Neuronal stem cell (in vitro differentiated cells): ENCODE measurements at regions not wholly inside any gene's neighbourhood (a gene's known extent, or its start where the extent isn't known, plus 50 kb on each side); places are given as distances from the start of the nearest gene placed in this dataset.

Experiments used
- DNase-seq: peaks from one replicate; pipeline ENCODE4 v3.0.0-alpha.2; 2013; ENCODE audit warnings: low spot score
- H2AFZ ChIP-seq: one replicate; pipeline ENCODE4 v1.6.1; 2013; ENCODE audit warnings: mild to moderate bottlenecking, low read length, inconsistent platforms
- H2AK5ac ChIP-seq: 2 replicates; pipeline ENCODE4 v1.6.1; 2013; ENCODE audit warnings: low read depth, mild to moderate bottlenecking, inconsistent platforms, low read length, moderate library complexity, mixed read lengths
- H2BK120ac ChIP-seq: 2 replicates; pipeline ENCODE4 v1.6.1; 2013; ENCODE audit warnings: low read depth, mild to moderate bottlenecking, inconsistent platforms, low read length, moderate library complexity, mixed read lengths
- H2BK12ac ChIP-seq: one replicate; pipeline ENCODE4 v1.6.1; 2013; ENCODE audit warnings: low read length, inconsistent platforms
- H2BK15ac ChIP-seq: 2 replicates; pipeline ENCODE4 v1.6.1; 2013; ENCODE audit warnings: mild to moderate bottlenecking, low read length, inconsistent platforms, mixed read lengths
- H2BK5ac ChIP-seq: one replicate; pipeline ENCODE4 v1.6.1; 2013; ENCODE audit warnings: inconsistent platforms, mild to moderate bottlenecking, low read length, moderate library complexity
- H3K14ac ChIP-seq: one replicate; pipeline ENCODE4 v1.6.1; 2013; ENCODE audit warnings: low read length, inconsistent platforms
- H3K18ac ChIP-seq: 2 replicates; pipeline ENCODE4 v1.6.1; 2013; ENCODE audit warnings: low read length, inconsistent platforms
- H3K23ac ChIP-seq: 2 replicates; pipeline ENCODE4 v1.6.1; 2013; ENCODE audit warnings: low read depth, mild to moderate bottlenecking, mixed read lengths, low read length, inconsistent platforms; ENCODE audit not compliant: poor library complexity
- H3K27ac ChIP-seq: replicated peaks from 3 replicates; pipeline ENCODE4 v1.5.1; 2013; ENCODE audit warnings: low read length, inconsistent platforms
- H3K27me3 ChIP-seq, 3 experiments: 2 replicates each; pipeline ENCODE4 v1.6.1; 2013; ENCODE audit warnings: low read length in 3 of 3, mild to moderate bottlenecking in 2 of 3, inconsistent platforms in 1 of 3, low read depth in 1 of 3, mixed read lengths in 1 of 3, moderate library complexity in 1 of 3; ENCODE audit not compliant: control insufficient read depth in 3 of 3, insufficient read depth in 3 of 3
- H3K36me3 ChIP-seq, 2 donors: replicated peaks in 1 of 2; 2 replicates each; pipeline ENCODE4 v1.6.1; 2013; ENCODE audit warnings: low read length in 2 of 2; ENCODE audit not compliant: control insufficient read depth in 2 of 2, insufficient read depth in 2 of 2
- H3K4ac ChIP-seq: 2 replicates; pipeline ENCODE4 v1.6.1; 2013; ENCODE audit warnings: inconsistent platforms, mild to moderate bottlenecking, low read length, moderate library complexity
- H3K4me1 ChIP-seq, 2 donors: 1 replicate in 1 of 2; 2 replicates in 1 of 2; pipeline ENCODE4 v1.6.1; 2013; ENCODE audit warnings: low read length in 2 of 2, low read depth in 1 of 2; ENCODE audit not compliant: control insufficient read depth in 2 of 2, insufficient read depth in 1 of 2
- H3K4me2 ChIP-seq: one replicate; pipeline ENCODE4 v1.6.1; 2013; ENCODE audit warnings: mild to moderate bottlenecking, low read length, inconsistent platforms; ENCODE audit not compliant: insufficient read depth, poor library complexity, severe bottlenecking
- H3K4me3 ChIP-seq, 2 donors: 2 replicates each; pipeline ENCODE4 v1.5.1; 2013; ENCODE audit warnings: low read length in 2 of 2, mild to moderate bottlenecking in 2 of 2, inconsistent platforms in 1 of 2, moderate library complexity in 1 of 2
- H3K79me1 ChIP-seq: one replicate; pipeline ENCODE4 v1.6.1; 2013; ENCODE audit warnings: low read depth, mild to moderate bottlenecking, inconsistent platforms, low read length, moderate library complexity
- H3K9ac ChIP-seq: one replicate; pipeline ENCODE4 v1.6.1; 2013; ENCODE audit warnings: mild to moderate bottlenecking, low read depth, low read length, inconsistent platforms; ENCODE audit not compliant: poor library complexity
- H3K9me3 ChIP-seq, 2 donors: replicated peaks in 1 of 2; 2 replicates each; pipeline versions ENCODE3 to v1.6.1; 2013; ENCODE audit warnings: low read length in 2 of 2, mild to moderate bottlenecking in 2 of 2, inconsistent platforms in 1 of 2, low read depth in 1 of 2, mixed read lengths in 1 of 2, moderate library complexity in 1 of 2; ENCODE audit not compliant: control insufficient read depth in 2 of 2, insufficient read depth in 1 of 2
- H4K8ac ChIP-seq: one replicate; pipeline ENCODE4 v1.6.1; 2013; ENCODE audit warnings: low read depth, mild to moderate bottlenecking, inconsistent platforms, low read length, moderate library complexity
- H4K91ac ChIP-seq: one replicate; pipeline ENCODE4 v1.6.1; 2013; ENCODE audit warnings: low read length, low read depth, mild to moderate bottlenecking, inconsistent platforms; ENCODE audit not compliant: poor library complexity
- WGBS, 2 donors: extraction: QIAGEN DNeasy Blood & Tissue Kit; methylation state at CpG; one replicate each; pipeline ENCODE4 v1.1.7; 2013; ENCODE audit warnings: missing lambda C conversion rate in 2 of 2, mixed read lengths in 1 of 2; ENCODE audit not compliant: insufficient read length in 2 of 2, insufficient replicate concordance in 1 of 2; ENCODE audit errors: extremely low coverage in 2 of 2; 5-methylcytosine and 5-hydroxymethylcytosine counted together

- H3K27me3 ChIP-seq, result no peaks in the 10 kb centered on the region
- H2AK5ac ChIP-seq, result no peak overlapping the region
- H3K4me1 ChIP-seq, result peaks cover 25 to 29% of the 10 kb centered on the region in 2 donors
- no peak overlapping the region for H3K4ac ChIP-seq
- no peak overlapping the region for H4K91ac ChIP-seq
- DNase-seq, result no peak
- WGBS, 2 donors, result no CpG with 5 or more reads among the region's 4 CpGs
- no peak overlapping the region for H3K14ac ChIP-seq
- H4K8ac ChIP-seq, result no peak overlapping the region
- no peak overlapping the region for H3K23ac ChIP-seq
- H2BK12ac ChIP-seq, result no peak overlapping the region
- H2BK15ac ChIP-seq, result no peak overlapping the region
- H3K27ac ChIP-seq, result no peak overlapping the region
- no peak overlapping the region for H3K4me3 ChIP-seq
- H3K9ac ChIP-seq, result no peak overlapping the region
- H3K79me1 ChIP-seq, result peaks cover 7% of the 10 kb centered on the region
- H2BK5ac ChIP-seq, result no peak overlapping the region
- no peak overlapping the region for H2AFZ ChIP-seq
- no peak overlapping the region for H3K18ac ChIP-seq
- no peaks in the 10 kb centered on the region for H3K9me3 ChIP-seq
- H3K4me2 ChIP-seq, result no peak overlapping the region
- H2BK120ac ChIP-seq, result no peak overlapping the region
- peaks cover 0 to 14% of the 10 kb centered on the region in 2 donors for H3K36me3 ChIP-seq
These were observed 106.0 kb upstream of the MTHFD1L start for GRCh38 chr6:150759483-150759882.

GRCh38 chr6:150761771-150762170 lies 103.7 kb upstream of the MTHFD1L start:
- Histone ChIP-seq H2BK5ac (no peak overlapping the region), H3K4me2 (no peak overlapping the region), H3K18ac (no peak overlapping the region), H3K27me3 (no peaks in the 10 kb centered on the region), H3K23ac (no peak overlapping the region), H2AK5ac (no peak overlapping the region), H3K27ac (peak overlapping the region; percentile 86), H2BK120ac (no peak overlapping the region), H4K91ac (no peak overlapping the region), H3K36me3 (peaks cover 0 to 12% of the 10 kb centered on the region in 2 donors), H2BK12ac (no peak overlapping the region), H3K4ac (no peak overlapping the region), H2BK15ac (no peak overlapping the region), H3K4me3 (no peak overlapping the region), H3K4me1 (peaks cover 21 to 27% of the 10 kb centered on the region in 2 donors), H3K9ac (no peak overlapping the region), H3K14ac (no peak overlapping the region), H4K8ac (no peak overlapping the region), H2AFZ (no peak overlapping the region), H3K9me3 (no peaks in the 10 kb centered on the region), H3K79me1 (peaks cover 7% of the 10 kb centered on the region)
- peak; percentile 58 for DNase-seq
- no CpG with 5 or more reads among the region's 3 CpGs for WGBS, 2 donors

- no peak overlapping the region for H3K23ac ChIP-seq
- DNase-seq, result no peak
- H2AFZ ChIP-seq, result no peak overlapping the region
- peaks cover 2 to 24% of the 10 kb centered on the region in 2 donors for H3K36me3 ChIP-seq
- H3K4me1 ChIP-seq, result peaks cover 19 to 35% of the 10 kb centered on the region in 2 donors
- H3K18ac ChIP-seq, result peak overlapping the region; percentile 91
- H2AK5ac ChIP-seq, result no peak overlapping the region
- no CpG with 5 or more reads among the region's 10 CpGs for WGBS, 2 donors
- peak overlapping the region; percentile 42 for H2BK12ac ChIP-seq
- no peak overlapping the region for H4K8ac ChIP-seq
- H3K14ac ChIP-seq, result no peak overlapping the region
- peak overlapping the region; percentile 30 for H3K9ac ChIP-seq
- H3K4ac ChIP-seq, result no peak overlapping the region
- no peak overlapping the region for H3K4me2 ChIP-seq
- no peak overlapping the region for H2BK5ac ChIP-seq
- peak overlapping the region; percentile 83 for H2BK15ac ChIP-seq
- H2BK120ac ChIP-seq, result no peak overlapping the region
- peaks cover 0 to under 1% of the 10 kb centered on the region in 2 donors for H3K9me3 ChIP-seq
- H3K4me3 ChIP-seq, result no peak overlapping the region
- H3K27ac ChIP-seq, result peak overlapping the region; percentile 23
- H3K27me3 ChIP-seq, result no peaks in the 10 kb centered on the region
- H4K91ac ChIP-seq, result no peak overlapping the region
- H3K79me1 ChIP-seq, result peaks cover 4% of the 10 kb centered on the region
These were observed 101.0 kb upstream of the MTHFD1L start for GRCh38 chr6:150764334-150765066.

GRCh38 chr6:150765067-150765764 lies 100.3 kb upstream of the MTHFD1L start:
- no peak overlapping the region for H2BK15ac ChIP-seq
- no peaks in the 10 kb centered on the region for H3K27me3 ChIP-seq
- H3K4me2 ChIP-seq, result no peak overlapping the region
- no peak overlapping the region for H4K8ac ChIP-seq
- H3K9ac ChIP-seq, result no peak overlapping the region
- no peak overlapping the region for H3K18ac ChIP-seq
- H4K91ac ChIP-seq, result no peak overlapping the region
- H3K23ac ChIP-seq, result no peak overlapping the region
- H3K36me3 ChIP-seq, result peaks cover 2 to 31% of the 10 kb centered on the region in 2 donors
- H2AFZ ChIP-seq, result no peak overlapping the region
- no peak overlapping the region for H2AK5ac ChIP-seq
- DNase-seq, result no peak
- peaks cover 4% of the 10 kb centered on the region for H3K79me1 ChIP-seq
- H2BK120ac ChIP-seq, result no peak overlapping the region
- no peak overlapping the region for H3K27ac ChIP-seq
- no peak overlapping the region for H2BK5ac ChIP-seq
- no peak overlapping the region for H3K4ac ChIP-seq
- H3K14ac ChIP-seq, result no peak overlapping the region
- WGBS, 2 donors, result no CpG with 5 or more reads among the region's 10 CpGs
- H3K9me3 ChIP-seq, result peaks cover 0 to 3% of the 10 kb centered on the region in 2 donors
- H3K4me3 ChIP-seq, result no peak overlapping the region
- peaks cover 17 to 35% of the 10 kb centered on the region in 2 donors for H3K4me1 ChIP-seq
- no peak overlapping the region for H2BK12ac ChIP-seq
